ENCODE measurements at regions not wholly inside any gene's neighbourhood (a gene's known extent, or its start where the extent isn't known, plus 50 kb on each side); places are given as distances from the start of the nearest gene placed in this dataset.

DNA sequence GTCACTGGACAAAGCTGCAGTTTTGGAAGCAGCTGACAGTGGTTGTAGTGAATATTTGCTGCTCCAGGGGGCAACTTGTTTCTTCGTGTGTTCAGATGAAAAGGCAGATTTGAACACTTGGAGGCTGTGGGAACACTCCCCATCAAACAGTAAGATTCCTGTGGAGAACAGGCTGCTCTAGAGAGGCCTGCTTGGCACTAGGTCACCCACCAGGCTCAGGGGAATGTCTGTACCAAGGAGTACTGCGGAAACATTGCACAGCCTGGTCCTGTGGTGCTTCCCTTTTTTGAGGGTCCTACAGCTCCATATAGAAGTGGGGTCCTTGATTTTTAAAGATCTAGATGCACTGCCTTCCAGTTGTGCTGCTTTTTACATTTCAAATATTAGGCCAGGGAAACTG lies 97.5 kb downstream of the CXCL12 start:
- Histone ChIP-seq H3K79me2 (ENCODE audit: control insufficient read depth in 1 of 2, insufficient read depth in 2 of 2, low read length in 2 of 2) (no peaks in the 10 kb centered on the region), H4K91ac (replicated peaks; ENCODE audit: insufficient read length, low read length) (no peak overlapping the region)
- TF ChIP-seq NRF1 (IDR thresholded peaks at IDR 0.05; ENCODE audit: low read depth, low read length): no peak
- no peak for TF ChIP-seq TAF1 (IDR thresholded peaks at IDR 0.05; ENCODE audit: low read depth, low read length)
- TF ChIP-seq CREB1 (IDR thresholded peaks at IDR 0.05): no peak
- no peak for TF ChIP-seq BRCA1 (IDR thresholded peaks at IDR 0.05; ENCODE audit: low read depth, low read length)
- TF ChIP-seq, protein P1, sequence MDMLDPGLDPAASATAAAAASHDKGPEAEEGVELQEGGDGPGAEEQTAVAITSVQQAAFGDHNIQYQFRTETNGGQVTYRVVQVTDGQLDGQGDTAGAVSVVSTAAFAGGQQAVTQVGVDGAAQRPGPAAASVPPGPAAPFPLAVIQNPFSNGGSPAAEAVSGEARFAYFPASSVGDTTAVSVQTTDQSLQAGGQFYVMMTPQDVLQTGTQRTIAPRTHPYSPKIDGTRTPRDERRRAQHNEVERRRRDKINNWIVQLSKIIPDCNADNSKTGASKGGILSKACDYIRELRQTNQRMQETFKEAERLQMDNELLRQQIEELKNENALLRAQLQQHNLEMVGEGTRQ (IDR thresholded peaks at IDR 0.05; ENCODE audit: low read length): no peak
- TF ChIP-seq SP2 (IDR thresholded peaks at IDR 0.05; ENCODE audit: low read length): no peak
- TF ChIP-seq JUN (IDR thresholded peaks at IDR 0.05; ENCODE audit: low read depth, low read length): no peak
- no peak for TF ChIP-seq ZNF274 (IDR thresholded peaks at IDR 0.05; ENCODE audit: borderline replicate concordance, extremely low read depth, low read length)
- TF ChIP-seq JUND (IDR thresholded peaks at IDR 0.05; ENCODE audit: low read length): no peak
- TF ChIP-seq CBX5 (IDR thresholded peaks at IDR 0.05; ENCODE audit: low read depth, low read length): no peak
- TF ChIP-seq CHD1 (IDR thresholded peaks at IDR 0.05; ENCODE audit: low read depth, low read length): no peak
- TF ChIP-seq SRF (IDR thresholded peaks at IDR 0.05; ENCODE audit: low read depth, low read length): no peak
- TF ChIP-seq, protein P2, sequence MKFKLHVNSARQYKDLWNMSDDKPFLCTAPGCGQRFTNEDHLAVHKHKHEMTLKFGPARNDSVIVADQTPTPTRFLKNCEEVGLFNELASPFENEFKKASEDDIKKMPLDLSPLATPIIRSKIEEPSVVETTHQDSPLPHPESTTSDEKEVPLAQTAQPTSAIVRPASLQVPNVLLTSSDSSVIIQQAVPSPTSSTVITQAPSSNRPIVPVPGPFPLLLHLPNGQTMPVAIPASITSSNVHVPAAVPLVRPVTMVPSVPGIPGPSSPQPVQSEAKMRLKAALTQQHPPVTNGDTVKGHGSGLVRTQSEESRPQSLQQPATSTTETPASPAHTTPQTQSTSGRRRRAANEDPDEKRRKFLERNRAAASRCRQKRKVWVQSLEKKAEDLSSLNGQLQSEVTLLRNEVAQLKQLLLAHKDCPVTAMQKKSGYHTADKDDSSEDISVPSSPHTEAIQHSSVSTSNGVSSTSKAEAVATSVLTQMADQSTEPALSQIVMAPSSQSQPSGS (IDR thresholded peaks at IDR 0.05; ENCODE audit: low read length): no peak
- TF ChIP-seq EGR1 (IDR thresholded peaks at IDR 0.05; ENCODE audit: borderline replicate concordance, low read depth, low read length): no peak

More for the DNA sequence above, 97.5 kb downstream of the CXCL12 start:
- no peak overlapping the region for H2AFZ ChIP-seq (ENCODE audit: low read length)
- no peaks in the 10 kb centered on the region for H3K9me3 ChIP-seq (ENCODE audit: insufficient read depth in 2 of 2, low read depth in 1 of 2, low read length in 1 of 2)
- no peaks in the 10 kb centered on the region; the same call in 1 of the 2 replicates for H3K23me2 ChIP-seq (ENCODE audit: low read depth, low read length)
- WGBS, 2 experiments (ENCODE audit: extremely low coverage in 1 of 2, insufficient coverage in 1 of 2, insufficient read length in 1 of 2, insufficient replicate concordance in 2 of 2, low coverage in 1 of 2, low lambda C conversion rate in 2 of 2, missing lambda C conversion rate in 1 of 2): 79% methylated on average over 2 of the region's 2 CpGs; no CpG with 5 or more reads in 1 of the 2 experiments
- no peak overlapping the region for H3K4me3 ChIP-seq (ENCODE audit: extremely low read depth in 1 of 4, insufficient read depth in 2 of 4, low read depth in 3 of 4, low read length in 4 of 4)
- H3K9ac ChIP-seq (replicated peaks in 1 of 4; ENCODE audit: extremely low read depth in 1 of 4, low read depth in 3 of 4, low read length in 3 of 4): no peak overlapping the region
- FAIRE-seq: peak; percentile 39
- no peak overlapping the region for H3K56ac ChIP-seq (replicated peaks; ENCODE audit: insufficient read length, low read depth, low read length)
- H3K14ac ChIP-seq (ENCODE audit: insufficient read length): no peak overlapping the region
- H2BK120ac ChIP-seq (replicated peaks; ENCODE audit: low read depth, low read length): no peak overlapping the region
- peaks cover 2 to 5% (median 3%) of the 10 kb centered on the region in 4 experiments; a peak in 4 of 7 replicates for H3K4me1 ChIP-seq (replicated peaks in 1 of 4; ENCODE audit: control insufficient read depth in 3 of 4, insufficient read depth in 4 of 4, low read length in 3 of 4)
- no peak overlapping the region for H3K18ac ChIP-seq (ENCODE audit: extremely low read depth, low read length)
- no peak for DNase-seq (ENCODE audit: low read depth in 1 of 2, low spot score in 2 of 2)
- no peak overlapping the region for H4K8ac ChIP-seq (ENCODE audit: extremely low read depth, insufficient read depth, low read length)
- no peak overlapping the region for H2BK5ac ChIP-seq (ENCODE audit: low read depth, low read length)
- no peak overlapping the region for H3K4me2 ChIP-seq (ENCODE audit: insufficient read depth in 1 of 2, low read depth in 2 of 2, low read length in 2 of 2)
- H3K4ac ChIP-seq (replicated peaks; ENCODE audit: insufficient read length, low read depth, low read length): no peak overlapping the region
- POLR2A ChIA-PET (ENCODE audit: partially characterized antibody): no interaction called here
- H3K79me1 ChIP-seq (ENCODE audit: low read depth, low read length): no peaks in the 10 kb centered on the region
- H3K23ac ChIP-seq (ENCODE audit: insufficient read length): no peak overlapping the region
- no peaks in the 10 kb centered on the region for H4K20me1 ChIP-seq (replicated peaks in 1 of 2; ENCODE audit: control insufficient read depth in 1 of 2, insufficient read depth in 2 of 2, low read length in 2 of 2)
- H2BK15ac ChIP-seq (ENCODE audit: low read length): no peak overlapping the region
- H4K5ac ChIP-seq (ENCODE audit: insufficient read length, low read depth, low read length): no peak overlapping the region
- no peak overlapping the region for H2BK20ac ChIP-seq (ENCODE audit: low read length)
- H3K27ac ChIP-seq (ENCODE audit: low read depth, low read length): no peak overlapping the region
- H2BK12ac ChIP-seq (ENCODE audit: low read depth, low read length): no peak overlapping the region
- CTCF ChIA-PET (ENCODE audit: partially characterized antibody): no interaction called here
- H2AK5ac ChIP-seq (ENCODE audit: low read depth, low read length): no peak overlapping the region
- no peaks in the 10 kb centered on the region for H3K36me3 ChIP-seq (ENCODE audit: control insufficient read depth in 2 of 4, insufficient read depth in 4 of 4, low read length in 3 of 4)
- no peaks in the 10 kb centered on the region; a peak in 2 of 7 replicates for H3K27me3 ChIP-seq (replicated peaks in 1 of 4; ENCODE audit: control insufficient read depth in 3 of 4, extremely low read depth in 1 of 4, insufficient read depth in 3 of 4, low read length in 3 of 4)

Data from H1 (cell line).